ENCODE measurements at regions not wholly inside any gene's neighbourhood (a gene's known extent, or its start where the extent isn't known, plus 50 kb on each side); places are given as distances from the start of the nearest gene placed in this dataset.

GRCh38 chr1:95553595-95553994 lies 319.6 kb downstream of the RWDD3 start:
- Histone ChIP-seq H4K91ac (replicated peaks; ENCODE audit: insufficient read length, low read length) (no peak overlapping the region), H3K14ac (ENCODE audit: insufficient read length) (no peak overlapping the region), H3K4me1 (replicated peaks in 1 of 4; ENCODE audit: control insufficient read depth in 3 of 4, insufficient read depth in 4 of 4, low read length in 3 of 4) (no peaks in the 10 kb centered on the region; a peak in 1 of 7 replicates), H3K9ac (replicated peaks in 1 of 4; ENCODE audit: extremely low read depth in 1 of 4, low read depth in 3 of 4, low read length in 3 of 4) (no peak overlapping the region), H2BK120ac (replicated peaks; ENCODE audit: low read depth, low read length) (no peak overlapping the region), H2AK5ac (ENCODE audit: low read depth, low read length) (no peak overlapping the region), H3K4me3 (ENCODE audit: extremely low read depth in 1 of 4, insufficient read depth in 2 of 4, low read depth in 3 of 4, low read length in 4 of 4) (no peak overlapping the region), H2BK20ac (ENCODE audit: low read length) (no peak overlapping the region), H3K23me2 (ENCODE audit: low read depth, low read length) (no peaks in the 10 kb centered on the region), H3K4ac (replicated peaks; ENCODE audit: insufficient read length, low read depth, low read length) (no peak overlapping the region), H3K9me3 (ENCODE audit: insufficient read depth in 2 of 2, low read depth in 1 of 2, low read length in 1 of 2) (peaks cover 0 to 5% of the 10 kb centered on the region in 2 experiments; a peak in 2 of 4 replicates), H4K5ac (ENCODE audit: insufficient read length, low read depth, low read length) (no peak overlapping the region), H3K79me1 (ENCODE audit: low read depth, low read length) (no peaks in the 10 kb centered on the region), H3K4me2 (ENCODE audit: insufficient read depth in 1 of 2, low read depth in 2 of 2, low read length in 2 of 2) (no peak overlapping the region), H2BK15ac (ENCODE audit: low read length) (no peak overlapping the region), H3K27me3 (replicated peaks in 1 of 4; ENCODE audit: control insufficient read depth in 3 of 4, extremely low read depth in 1 of 4, insufficient read depth in 3 of 4, low read length in 3 of 4) (no peaks in the 10 kb centered on the region), H3K18ac (ENCODE audit: extremely low read depth, low read length) (no peak overlapping the region), H3K36me3 (ENCODE audit: control insufficient read depth in 2 of 4, insufficient read depth in 4 of 4, low read length in 3 of 4) (no peaks in the 10 kb centered on the region), H2BK5ac (ENCODE audit: low read depth, low read length) (no peak overlapping the region), H3K27ac (ENCODE audit: low read depth, low read length) (no peak overlapping the region), H2BK12ac (ENCODE audit: low read depth, low read length) (no peak overlapping the region), H3K23ac (ENCODE audit: insufficient read length) (no peak overlapping the region), H4K8ac (ENCODE audit: extremely low read depth, insufficient read depth, low read length) (no peak overlapping the region), H3K56ac (replicated peaks; ENCODE audit: insufficient read length, low read depth, low read length) (no peak overlapping the region), H3K79me2 (ENCODE audit: control insufficient read depth in 1 of 2, insufficient read depth in 2 of 2, low read length in 2 of 2) (no peaks in the 10 kb centered on the region), H2AFZ (ENCODE audit: low read length) (no peak overlapping the region), H4K20me1 (replicated peaks in 1 of 2; ENCODE audit: control insufficient read depth in 1 of 2, insufficient read depth in 2 of 2, low read length in 2 of 2) (no peaks in the 10 kb centered on the region)
- ChIA-PET CTCF (ENCODE audit: partially characterized antibody) (no interaction called here), POLR2A (ENCODE audit: partially characterized antibody) (no interaction called here)
- DNase-seq (ENCODE audit: low read depth in 1 of 2, low spot score in 2 of 2): no peak
- WGBS, 2 experiments (ENCODE audit: extremely low coverage in 1 of 2, insufficient coverage in 1 of 2, insufficient read length in 1 of 2, insufficient replicate concordance in 2 of 2, low coverage in 1 of 2, low lambda C conversion rate in 2 of 2, missing lambda C conversion rate in 1 of 2): 91 to 100% methylated on average over 1 to 5 of the region's 5 CpGs
- TF ChIP-seq, protein P1, sequence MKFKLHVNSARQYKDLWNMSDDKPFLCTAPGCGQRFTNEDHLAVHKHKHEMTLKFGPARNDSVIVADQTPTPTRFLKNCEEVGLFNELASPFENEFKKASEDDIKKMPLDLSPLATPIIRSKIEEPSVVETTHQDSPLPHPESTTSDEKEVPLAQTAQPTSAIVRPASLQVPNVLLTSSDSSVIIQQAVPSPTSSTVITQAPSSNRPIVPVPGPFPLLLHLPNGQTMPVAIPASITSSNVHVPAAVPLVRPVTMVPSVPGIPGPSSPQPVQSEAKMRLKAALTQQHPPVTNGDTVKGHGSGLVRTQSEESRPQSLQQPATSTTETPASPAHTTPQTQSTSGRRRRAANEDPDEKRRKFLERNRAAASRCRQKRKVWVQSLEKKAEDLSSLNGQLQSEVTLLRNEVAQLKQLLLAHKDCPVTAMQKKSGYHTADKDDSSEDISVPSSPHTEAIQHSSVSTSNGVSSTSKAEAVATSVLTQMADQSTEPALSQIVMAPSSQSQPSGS (IDR thresholded peaks at IDR 0.05; ENCODE audit: low read length): no peak
- no peak for TF ChIP-seq MAFK (IDR thresholded peaks at IDR 0.05; ENCODE audit: low read depth, low read length)
- no peak for TF ChIP-seq POU5F1 (IDR thresholded peaks at IDR 0.05; ENCODE audit: low read depth, low read length)
- no peak for TF ChIP-seq TBP (IDR thresholded peaks at IDR 0.05; ENCODE audit: low read depth, low read length)
- no peak for TF ChIP-seq NANOG (IDR thresholded peaks at IDR 0.05; ENCODE audit: insufficient read depth, low read depth, low read length, poor library complexity, severe bottlenecking)
- no peak for TF ChIP-seq BCL11A (IDR thresholded peaks at IDR 0.05; ENCODE audit: low read depth in 2 of 2, low read length in 2 of 2)
- no peak for TF ChIP-seq TEAD4 (IDR thresholded peaks at IDR 0.05; ENCODE audit: low read depth, low read length)
- TF ChIP-seq KDM5A (IDR thresholded peaks at IDR 0.05; ENCODE audit: low read length): no peak
- no peak for TF ChIP-seq JUND (IDR thresholded peaks at IDR 0.05; ENCODE audit: low read length)
- FAIRE-seq: no peak

All from H1 (cell line).